CD4-positive, alpha-beta memory T cell (primary cell): ENCODE measurements at regions not wholly inside any gene's neighbourhood (a gene's known extent, or its start where the extent isn't known, plus 50 kb on each side); places are given as distances from the start of the nearest gene placed in this dataset.
"Not testable (repeated sequence)": the region's sequence is repeated elsewhere in the genome, so short reads cannot be mapped to it uniquely, and the experiment has no call there.

Experiments
- CTCF ChIA-PET: fragments of 350-600 bp; sonication (Branson Sonifier 250); formaldehyde crosslinking; loops from one replicate; lab custom pipeline; 2021; ENCODE audit warnings: inconsistent platforms; ENCODE audit not compliant: partially characterized antibody; lab: Charles Lee
- POLR2A ChIA-PET: fragments of 350-600 bp; sonication (Branson Sonifier 250); formaldehyde crosslinking; loops from one replicate; lab custom pipeline; 2021; ENCODE audit not compliant: partially characterized antibody; lab: Charles Lee
- DNase-seq, 5 donors: peaks; one replicate each; pipeline versions ENCODE4 v3.0.0 to v3.0.0-alpha.2; 2020 to 2022; ENCODE audit warnings: mixed read lengths in 1 of 5
- H3K27ac ChIP-seq: one replicate; pipeline ENCODE4 v1.7.0; 2013; ENCODE audit warnings: low read depth, low read length
- H3K27me3 ChIP-seq: 2 replicates; pipeline ENCODE4 v1.7.0; 2013; ENCODE audit warnings: mild to moderate bottlenecking, low read length, moderate library complexity; ENCODE audit not compliant: insufficient read depth
- H3K36me3 ChIP-seq: 2 replicates; pipeline ENCODE4 v1.7.0; 2013; ENCODE audit warnings: mild to moderate bottlenecking, low read length, moderate library complexity; ENCODE audit not compliant: insufficient read depth
- H3K4me1 ChIP-seq: 2 replicates; pipeline ENCODE4 v1.7.0; 2013; ENCODE audit warnings: mild to moderate bottlenecking, low read length, moderate library complexity; ENCODE audit not compliant: insufficient read depth
- H3K4me3 ChIP-seq, 2 donors: one replicate each; pipeline ENCODE4 v1.7.0; 2013; ENCODE audit warnings: low read length in 2 of 2, mild to moderate bottlenecking in 1 of 2
- H3K9me3 ChIP-seq, 2 donors: one replicate each; pipeline ENCODE4 v1.7.0; 2013; ENCODE audit warnings: low read length in 2 of 2, control low read depth in 1 of 2; ENCODE audit not compliant: control insufficient read depth in 1 of 2
- H3K27ac Mint-ChIP-seq, 7 donors: one replicate each; pipeline ENCODE4 v1.8.0; 2020 to 2021; ENCODE audit warnings: mixed read lengths in 7 of 7, mild to moderate bottlenecking in 6 of 7, inconsistent platforms in 3 of 7, moderate library complexity in 3 of 7
- H3K27me3 Mint-ChIP-seq, 2 donors: one replicate each; pipeline ENCODE4 v1.8.0; 2020 to 2021; ENCODE audit warnings: mixed read lengths in 2 of 2
- H3K36me3 Mint-ChIP-seq, 2 donors: one replicate each; pipeline ENCODE4 v1.8.0; 2020 to 2021; ENCODE audit warnings: mixed read lengths in 2 of 2, inconsistent platforms in 1 of 2, mild to moderate bottlenecking in 1 of 2
- H3K4me1 Mint-ChIP-seq, 4 donors: one replicate each; pipeline ENCODE4 v1.8.0; 2020 to 2021; ENCODE audit warnings: mixed read lengths in 4 of 4, mild to moderate bottlenecking in 1 of 4
- H3K4me3 Mint-ChIP-seq, 8 donors: one replicate each; pipeline ENCODE4 v1.8.0; 2020 to 2021; ENCODE audit warnings: mixed read lengths in 8 of 8, mild to moderate bottlenecking in 7 of 8, moderate library complexity in 6 of 8, inconsistent platforms in 3 of 8
- H3K9me3 Mint-ChIP-seq, 8 donors: one replicate each; pipeline ENCODE4 v1.8.0; 2020 to 2021; ENCODE audit warnings: mixed read lengths in 8 of 8, mild to moderate bottlenecking in 5 of 8, inconsistent platforms in 3 of 8, moderate library complexity in 1 of 8
- intact Hi-C: fragments of 100-400 bp; cut with micrococcal nuclease; formaldehyde crosslinking; loops from one replicate; pipeline ENCODE4 v1.15.1; 2023

DNA sequence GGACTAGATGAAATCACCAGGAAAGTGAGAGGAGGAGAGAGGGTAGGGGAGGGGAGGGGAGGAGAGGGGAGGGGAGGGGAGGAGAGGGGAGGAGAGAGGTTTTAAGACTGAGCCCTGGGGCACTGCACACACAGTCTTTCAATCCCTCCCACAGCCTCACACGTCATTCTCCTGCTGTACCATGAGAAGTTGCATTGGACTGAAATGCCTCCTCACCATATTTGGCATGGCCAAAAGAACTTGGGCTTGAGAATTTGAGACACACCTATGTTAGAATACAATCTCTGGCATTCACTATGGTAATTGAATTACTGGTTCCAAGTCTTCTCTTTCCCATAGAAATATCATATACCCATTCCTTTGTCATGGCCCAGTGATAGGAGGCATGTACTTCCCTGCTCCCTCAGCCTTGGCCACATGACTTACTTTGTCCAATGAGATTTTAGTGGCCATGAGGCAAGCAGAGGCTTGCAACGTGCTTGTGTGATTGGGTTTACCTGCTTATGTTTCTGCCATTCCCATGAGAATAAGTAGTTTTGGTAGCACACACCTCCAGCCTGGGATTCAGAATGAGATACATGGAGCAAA lies 133.3 kb upstream of the SMARCA2 start:
- no peaks in the 10 kb centered on the region for H3K27me3 ChIP-seq
- intact Hi-C loops = no loop called here
- no peak for DNase-seq
- Mint-ChIP-seq H3K4me1 (peaks cover 0 to 3% (median 3%) of the 10 kb centered on the region in 4 donors), H3K27ac (no peak overlapping the region), H3K27me3 (peaks cover 2 to 7% of the 10 kb centered on the region in 2 donors), H3K4me3 (no peak overlapping the region), H3K36me3 (no peaks in the 10 kb centered on the region), H3K9me3 (no peaks in the 10 kb centered on the region)
- H3K4me1 ChIP-seq = peaks cover 10% of the 10 kb centered on the region
- H3K4me3 ChIP-seq = no peak overlapping the region
- ChIA-PET CTCF (no interaction called here), POLR2A (no interaction called here)
- H3K9me3 ChIP-seq = no peaks in the 10 kb centered on the region
- no peaks in the 10 kb centered on the region for H3K36me3 ChIP-seq
- H3K27ac ChIP-seq = no peak overlapping the region

DNA sequence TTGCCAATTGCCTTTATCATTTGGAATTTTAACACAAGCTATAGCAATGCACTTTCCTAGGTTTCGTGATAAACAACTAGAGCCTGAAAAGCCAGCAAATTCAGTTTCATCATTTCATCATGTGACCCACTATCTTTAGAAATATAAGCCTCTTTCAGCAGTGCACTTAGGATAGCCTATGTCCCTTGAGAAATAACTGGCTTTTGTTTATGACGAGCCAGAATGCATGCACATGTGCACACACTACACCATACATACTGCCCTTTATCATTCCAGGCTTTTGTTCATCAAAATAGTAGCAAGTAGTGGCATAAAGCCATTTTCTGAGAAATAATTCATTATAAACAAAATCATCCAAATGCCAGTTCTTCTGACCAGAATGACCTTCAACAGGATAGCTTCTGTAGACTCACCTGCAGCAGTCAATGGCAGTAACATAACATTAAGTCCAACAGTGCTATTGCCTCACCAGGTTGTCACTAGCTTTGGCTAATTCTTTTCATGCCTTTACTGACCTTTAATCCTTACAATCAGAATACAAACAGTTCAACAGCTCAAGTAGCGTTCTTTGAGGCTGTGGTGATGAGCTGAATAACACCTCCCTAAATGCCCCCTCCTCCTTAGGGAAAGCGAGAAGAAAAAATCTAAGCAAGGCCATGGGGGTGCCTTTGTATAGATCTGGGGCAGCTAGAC lies 132.3 kb upstream of the SMARCA2 start:
- CTCF ChIA-PET = no interaction called here
- no peaks in the 10 kb centered on the region for H3K4me1 Mint-ChIP-seq
- H3K27ac Mint-ChIP-seq = no peak overlapping the region

DNA sequence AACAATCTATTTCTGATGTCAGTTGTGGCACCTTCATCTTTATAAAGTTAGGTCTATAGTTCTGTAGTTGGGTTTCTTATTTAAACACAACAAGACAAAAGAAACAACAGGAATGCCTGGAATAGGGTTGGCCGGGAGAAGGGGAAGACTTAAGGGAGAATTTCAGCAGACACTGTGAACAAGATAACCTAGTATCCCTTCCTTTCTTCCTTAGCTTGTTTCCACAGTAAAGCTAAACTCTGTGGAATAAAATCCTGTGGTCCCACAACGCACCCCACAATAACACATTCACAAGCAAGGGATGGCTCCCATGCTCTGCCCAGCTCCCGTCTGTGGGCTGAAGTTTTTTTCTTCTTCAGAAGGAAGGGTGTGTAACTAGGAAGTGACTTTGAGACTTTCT lies 124.9 kb upstream of the SMARCA2 start:
- H3K27me3 Mint-ChIP-seq = no peaks in the 10 kb centered on the region
- intact Hi-C loops = no loop called here
- H3K27ac ChIP-seq = no peak overlapping the region

More for the DNA sequence above, 132.3 kb upstream of the SMARCA2 start:
- Histone ChIP-seq H3K9me3 (no peaks in the 10 kb centered on the region), H3K27ac (no peak overlapping the region), H3K4me1 (peaks cover 7% of the 10 kb centered on the region), H3K27me3 (no peaks in the 10 kb centered on the region), H3K4me3 (no peak overlapping the region), H3K36me3 (no peaks in the 10 kb centered on the region)
- H3K9me3 Mint-ChIP-seq = no peaks in the 10 kb centered on the region
- H3K4me3 Mint-ChIP-seq = no peak overlapping the region
- DNase-seq = no peak
- intact Hi-C loops = no loop called here
- H3K36me3 Mint-ChIP-seq = no peaks in the 10 kb centered on the region
- peaks cover 0 to 2% of the 10 kb centered on the region in 2 donors for H3K27me3 Mint-ChIP-seq
- POLR2A ChIA-PET = no interaction called here

DNA sequence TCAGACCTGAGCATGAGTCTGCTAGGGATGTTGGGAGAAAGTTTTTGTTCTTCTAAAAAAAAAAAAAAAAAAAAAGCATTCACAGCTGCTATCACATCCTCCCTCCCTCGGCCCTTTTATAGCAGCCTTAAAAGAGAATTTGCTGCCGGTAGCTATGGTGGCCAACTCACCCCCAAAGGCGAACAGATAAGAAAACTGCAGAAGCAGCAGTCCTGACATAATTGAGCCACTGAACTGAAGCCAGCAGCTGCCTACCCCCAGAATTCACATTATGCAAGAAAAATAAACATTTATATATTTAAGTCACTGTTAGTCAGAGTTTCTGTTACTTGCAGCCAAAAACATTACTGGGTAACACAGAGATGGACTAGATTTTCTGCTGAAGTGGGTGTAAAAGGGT lies 124.3 kb upstream of the SMARCA2 start:
- no peaks in the 10 kb centered on the region for H3K27me3 Mint-ChIP-seq
- H3K4me3 Mint-ChIP-seq = no peak overlapping the region
- no peak overlapping the region for H3K4me3 ChIP-seq
- H3K4me1 Mint-ChIP-seq = no peaks in the 10 kb centered on the region
- no peaks in the 10 kb centered on the region for H3K27me3 ChIP-seq
- ChIA-PET CTCF (no interaction called here), POLR2A (no interaction called here)
- DNase-seq = no peak
- no peaks in the 10 kb centered on the region for H3K36me3 ChIP-seq
- H3K27ac ChIP-seq = no peak overlapping the region
- no peak overlapping the region for H3K27ac Mint-ChIP-seq
- intact Hi-C loops = no loop called here
- no peaks in the 10 kb centered on the region for H3K36me3 Mint-ChIP-seq
- H3K9me3 Mint-ChIP-seq = no peaks in the 10 kb centered on the region
- no peaks in the 10 kb centered on the region for H3K9me3 ChIP-seq
- no peaks in the 10 kb centered on the region for H3K4me1 ChIP-seq

More for the DNA sequence above, 124.9 kb upstream of the SMARCA2 start:
- Histone ChIP-seq H3K4me1 (no peaks in the 10 kb centered on the region), H3K36me3 (no peaks in the 10 kb centered on the region), H3K4me3 (no peak overlapping the region), H3K9me3 (no peaks in the 10 kb centered on the region), H3K27me3 (no peaks in the 10 kb centered on the region)
- Mint-ChIP-seq H3K4me3 (no peak overlapping the region), H3K36me3 (no peaks in the 10 kb centered on the region), H3K27ac (no peak overlapping the region), H3K9me3 (no peaks in the 10 kb centered on the region), H3K4me1 (no peaks in the 10 kb centered on the region)
- ChIA-PET POLR2A (no interaction called here), CTCF (no interaction called here)
- no peak for DNase-seq

DNA sequence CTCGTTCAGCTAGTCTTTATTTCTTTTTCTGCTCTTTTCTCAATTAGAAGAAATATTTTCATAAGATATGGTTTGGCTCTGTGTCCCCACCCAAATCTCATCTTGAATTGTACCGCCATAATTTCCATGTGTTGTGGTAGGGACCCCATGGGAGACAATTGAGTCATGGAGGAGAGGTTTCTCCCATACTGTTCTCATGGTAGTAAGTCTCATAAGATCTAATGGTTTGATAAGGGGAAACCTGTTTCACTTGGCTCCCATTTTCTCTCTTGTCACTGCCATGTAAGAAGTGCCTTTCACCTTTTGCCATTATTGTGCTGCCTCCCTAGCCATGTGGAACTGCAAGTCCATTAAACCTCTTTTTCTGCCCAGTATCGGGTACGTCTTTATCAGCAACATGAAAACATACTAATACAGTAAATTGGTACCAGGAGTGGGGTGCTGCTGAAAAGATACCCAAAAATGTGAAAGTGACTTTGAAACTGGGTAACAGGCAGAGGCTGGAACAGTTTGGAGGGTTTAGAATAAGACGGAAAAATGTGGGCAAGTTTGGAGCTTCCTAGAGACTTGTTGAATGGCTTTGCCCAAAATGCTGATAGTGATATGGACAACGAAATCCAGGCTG lies 112.0 kb upstream of the SMARCA2 start:
- intact Hi-C loops, H3K4me3 Mint-ChIP-seq, H3K27ac Mint-ChIP-seq, H3K36me3 ChIP-seq, H3K4me1 ChIP-seq, CTCF ChIA-PET, H3K27me3 ChIP-seq, POLR2A ChIA-PET, H3K9me3 ChIP-seq, H3K27me3 Mint-ChIP-seq, DNase-seq, H3K4me1 Mint-ChIP-seq, H3K4me3 ChIP-seq, H3K27ac ChIP-seq: not testable (repeated sequence)
- peaks cover 0 to 55% (median 47%) of the 10 kb centered on the region in 8 donors for H3K9me3 Mint-ChIP-seq
- peaks cover 11 to 19% of the 10 kb centered on the region in 2 donors for H3K36me3 Mint-ChIP-seq

DNA sequence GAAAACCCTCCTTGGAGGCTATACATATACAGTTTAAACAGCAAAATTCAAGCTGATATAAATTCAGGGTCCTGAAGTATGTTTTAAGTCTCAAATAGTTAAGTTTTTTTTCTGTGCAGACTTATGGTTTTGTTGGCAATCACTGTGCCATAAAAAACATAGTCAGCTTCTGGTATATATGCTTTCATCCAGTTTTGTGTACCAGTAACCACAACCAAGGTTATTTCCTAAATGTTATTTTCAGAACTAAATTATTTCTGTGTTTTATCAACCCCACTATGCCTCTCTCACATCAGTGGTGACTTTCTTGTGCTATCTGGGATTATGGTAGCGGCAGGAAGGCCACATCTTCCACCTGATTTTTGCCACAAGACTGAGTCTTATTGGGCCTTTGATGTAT lies 107.7 kb upstream of the SMARCA2 start:
- CTCF ChIA-PET = no interaction called here
- Mint-ChIP-seq H3K27ac (no peak overlapping the region), H3K36me3 (peaks cover 6 to 16% of the 10 kb centered on the region in 2 donors), H3K4me1 (no peaks in the 10 kb centered on the region), H3K4me3 (no peak overlapping the region), H3K9me3 (peaks cover 0 to 41% (median 27%) of the 10 kb centered on the region in 8 donors), H3K27me3 (no peaks in the 10 kb centered on the region)
- no peaks in the 10 kb centered on the region for H3K4me1 ChIP-seq
- DNase-seq = no peak
- H3K27ac ChIP-seq = no peak overlapping the region
- H3K36me3 ChIP-seq = no peaks in the 10 kb centered on the region
- no peaks in the 10 kb centered on the region for H3K9me3 ChIP-seq
- intact Hi-C loops = no loop called here
- H3K27me3 ChIP-seq = no peaks in the 10 kb centered on the region
- no peak overlapping the region for H3K4me3 ChIP-seq
- POLR2A ChIA-PET = no interaction called here

DNA sequence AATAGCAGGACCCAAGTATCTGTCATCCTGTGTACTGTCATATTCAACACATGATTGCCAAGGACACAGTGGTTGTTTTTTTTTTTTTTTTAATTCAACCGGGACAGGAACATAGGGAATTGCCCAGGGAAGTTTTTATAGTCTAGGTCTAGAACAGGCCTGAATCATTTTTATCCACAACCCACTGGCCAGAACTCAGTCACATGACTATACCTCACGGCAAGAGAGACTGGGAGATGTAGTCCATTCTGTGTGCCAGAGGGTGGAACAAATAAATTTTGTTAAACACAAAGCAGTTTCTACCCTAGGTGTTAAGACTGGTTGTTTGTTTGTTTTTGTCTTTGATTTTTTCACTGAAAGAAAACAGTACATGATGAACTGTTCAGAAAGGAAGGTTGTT lies 105.8 kb upstream of the SMARCA2 start:
- POLR2A ChIA-PET = no interaction called here

More for the DNA sequence above, 105.8 kb upstream of the SMARCA2 start:
- intact Hi-C loops = no loop called here
- Histone ChIP-seq H3K9me3 (no peaks in the 10 kb centered on the region), H3K36me3 (no peaks in the 10 kb centered on the region), H3K4me3 (no peak overlapping the region), H3K4me1 (no peaks in the 10 kb centered on the region), H3K27ac (no peak overlapping the region), H3K27me3 (no peaks in the 10 kb centered on the region)
- peaks cover 0 to 23% (median 11%) of the 10 kb centered on the region in 8 donors for H3K9me3 Mint-ChIP-seq
- CTCF ChIA-PET = no interaction called here
- H3K4me1 Mint-ChIP-seq = no peaks in the 10 kb centered on the region
- H3K4me3 Mint-ChIP-seq = no peak overlapping the region
- no peak for DNase-seq
- H3K36me3 Mint-ChIP-seq = peaks cover 0 to 6% of the 10 kb centered on the region in 2 donors
- H3K27ac Mint-ChIP-seq = no peak overlapping the region
- no peaks in the 10 kb centered on the region for H3K27me3 Mint-ChIP-seq
